Raji (cell line): ENCODE measurements at regions not wholly inside any gene's neighbourhood (a gene's known extent, or its start where the extent isn't known, plus 50 kb on each side); places are given as distances from the start of the nearest gene placed in this dataset.

Experiments used
- POLR2A ChIP-seq: IDR thresholded peaks from 2 replicates; pipeline ENCODE4 v1.6.1; 2011; ENCODE audit warnings: low read depth, low read length, control low read depth; ENCODE audit not compliant: insufficient read depth

DNA sequence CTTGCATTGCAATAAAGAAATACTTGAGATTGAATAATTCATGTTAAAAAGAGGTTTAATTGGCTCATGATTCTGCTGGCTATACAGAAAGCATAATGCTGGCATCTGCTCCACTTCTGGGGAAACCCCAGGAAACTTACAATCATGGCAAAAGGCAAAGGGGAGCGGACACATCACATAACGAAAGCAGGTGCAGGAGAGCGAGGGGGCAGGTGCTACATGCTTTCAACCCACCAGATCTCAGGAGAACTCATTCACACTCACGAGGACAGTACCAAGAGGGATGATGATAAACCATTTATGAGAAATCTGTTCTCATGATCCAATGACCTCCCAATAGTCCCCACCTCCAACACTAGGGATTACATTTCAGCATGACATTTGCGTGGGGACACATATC lies 172.6 kb downstream of the RASSF9 start:
- no peak for TF ChIP-seq POLR2A

- TF ChIP-seq POLR2A = no peak
Measured at GRCh38 chr12:85664429-85664828, 171.8 kb downstream of the RASSF9 start.

DNA sequence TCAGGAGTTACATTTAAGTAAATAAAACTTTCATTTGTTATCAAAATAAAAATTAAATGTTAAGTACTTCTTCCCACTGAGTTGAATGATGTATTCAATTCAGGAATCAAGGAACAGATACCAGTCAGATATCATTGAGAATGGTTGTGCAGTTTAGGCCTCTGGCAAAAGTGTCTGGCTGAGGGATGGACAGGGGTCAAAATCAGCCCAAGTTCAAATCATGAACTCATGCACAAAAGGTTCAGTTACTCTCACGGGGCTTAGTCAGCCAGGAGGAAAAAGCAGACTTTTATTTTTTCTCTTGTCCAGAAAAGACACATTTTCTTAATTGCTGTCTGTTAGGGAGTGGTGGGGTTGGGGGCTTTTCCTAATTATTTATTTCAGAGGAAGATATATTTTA lies 166.3 kb downstream of the RASSF9 start:
- no peak for TF ChIP-seq POLR2A

GRCh38 chr12:85672436-85672835 lies 163.8 kb downstream of the RASSF9 start:
- TF ChIP-seq POLR2A = no peak

DNA sequence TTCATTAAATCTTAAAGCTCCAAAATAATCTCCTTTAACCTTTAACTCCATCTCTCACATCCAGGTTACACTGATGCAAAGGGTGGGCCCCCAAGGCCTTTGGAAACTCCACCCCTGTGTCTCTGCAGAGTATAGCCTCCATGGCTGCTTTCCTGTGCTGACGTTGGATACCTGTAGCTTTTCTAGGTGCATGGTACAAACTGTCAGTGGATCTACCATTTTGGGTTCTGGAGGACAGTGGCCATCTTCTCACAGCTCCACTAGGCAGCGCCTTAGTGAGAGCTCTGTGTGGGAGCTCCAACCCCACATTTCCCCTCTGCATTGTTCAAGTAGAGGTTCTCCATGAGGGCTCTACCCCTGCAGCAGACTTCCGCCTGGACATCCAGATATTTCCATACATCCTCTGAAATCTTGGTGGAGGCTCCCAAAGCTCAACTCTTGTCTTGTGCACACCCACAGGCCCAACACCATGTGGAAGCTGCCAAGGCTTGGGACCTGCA lies 162.2 kb downstream of the RASSF9 start:
- no peak for TF ChIP-seq POLR2A

DNA sequence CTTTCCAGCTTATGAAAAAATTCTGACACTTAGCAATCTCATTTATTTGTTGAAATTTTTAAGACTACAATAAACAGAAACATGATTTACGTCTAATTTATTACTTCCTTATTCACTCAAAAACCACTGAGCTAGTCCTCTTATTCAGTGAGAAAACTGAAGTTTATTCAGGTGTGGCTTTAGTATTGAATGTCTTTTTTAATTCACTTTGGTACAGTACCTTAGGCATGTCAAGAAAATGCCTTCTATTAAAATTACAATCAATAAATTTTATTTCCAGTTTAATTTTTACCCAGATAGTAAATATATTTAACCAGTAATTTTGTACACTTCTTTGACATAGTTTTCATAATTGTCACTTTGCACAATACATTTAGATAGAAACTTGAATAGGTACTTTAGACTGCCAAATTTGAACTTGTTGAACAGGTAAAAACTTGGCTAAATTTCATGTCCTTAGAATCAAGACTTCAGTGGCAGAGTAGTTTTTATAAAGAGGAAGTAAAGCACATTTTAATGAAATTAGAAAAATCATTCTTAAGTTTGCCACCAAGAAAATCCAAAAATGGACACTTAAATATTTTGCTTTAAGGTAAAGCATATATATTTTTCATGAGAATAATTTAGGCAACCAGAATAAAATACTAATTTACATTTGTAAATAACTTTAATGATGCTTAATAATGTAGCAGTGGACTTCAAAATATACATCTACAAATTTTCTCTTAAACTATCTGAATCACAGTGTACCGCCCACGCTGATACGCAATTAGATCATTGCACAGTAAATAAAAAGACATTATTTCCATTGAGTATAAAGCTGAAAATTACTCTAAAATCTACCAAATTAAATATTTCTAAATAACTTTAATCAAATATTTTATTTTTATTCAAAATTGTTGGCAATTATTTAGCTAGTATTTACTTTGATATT lies 159.1 kb downstream of the RASSF9 start:
- TF ChIP-seq POLR2A = no peak

- no peak for TF ChIP-seq POLR2A
Measured at GRCh38 chr12:85679296-85679695, 156.9 kb downstream of the RASSF9 start.

GRCh38 chr12:85680881-85681280 lies 155.3 kb downstream of the RASSF9 start:
- no peak for TF ChIP-seq POLR2A

GRCh38 chr12:85681333-85681732 lies 154.9 kb downstream of the RASSF9 start:
- no peak for TF ChIP-seq POLR2A

DNA sequence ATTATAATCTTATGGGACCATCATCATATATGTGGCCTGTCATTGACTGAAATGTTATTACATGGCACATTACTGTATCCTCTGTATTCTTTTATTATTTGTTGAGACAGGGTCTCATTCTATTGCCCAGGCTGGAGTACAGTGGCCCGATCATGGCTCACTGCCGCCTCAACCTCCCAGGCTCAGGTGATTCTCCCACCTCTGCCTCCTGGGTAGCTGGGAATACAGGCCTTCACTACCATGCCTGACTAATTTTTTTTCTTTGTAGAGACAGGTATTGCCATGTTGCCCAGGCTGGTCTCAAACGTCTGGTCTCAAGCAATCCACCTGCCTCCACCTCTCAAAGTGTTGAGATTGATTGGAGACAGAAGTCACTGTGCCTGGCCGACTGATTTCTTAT lies 153.2 kb downstream of the RASSF9 start:
- no peak for TF ChIP-seq POLR2A

GRCh38 chr12:85688837-85689236 lies 147.4 kb downstream of the RASSF9 start:
- no peak for TF ChIP-seq POLR2A

DNA sequence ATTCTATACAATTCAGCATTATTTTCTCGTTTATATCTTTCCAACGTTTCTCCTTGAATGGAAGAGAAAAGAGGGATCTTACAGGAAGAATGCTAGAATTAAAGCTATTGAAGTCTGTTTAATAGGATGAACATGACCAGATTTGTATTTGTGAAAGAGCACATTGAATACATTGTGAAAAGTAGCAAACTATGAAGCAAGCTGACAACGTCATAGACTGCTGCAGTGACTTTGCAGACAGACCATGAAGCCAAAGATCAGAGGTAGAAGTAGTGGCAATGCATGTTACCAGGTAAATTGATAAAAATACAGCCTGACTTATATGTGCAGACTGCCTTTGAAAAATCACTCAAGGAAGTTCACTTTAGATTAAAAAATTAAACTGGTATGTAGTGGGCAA lies 146.1 kb downstream of the RASSF9 start:
- TF ChIP-seq POLR2A = no peak

- no peak for TF ChIP-seq POLR2A
Measured at GRCh38 chr12:85693093-85693665, 143.0 kb downstream of the RASSF9 start.

GRCh38 chr12:85695097-85695715 lies 141.0 kb downstream of the RASSF9 start:
- TF ChIP-seq POLR2A = no peak

GRCh38 chr12:85697003-85697402 lies 139.2 kb downstream of the RASSF9 start:
- TF ChIP-seq POLR2A = no peak

GRCh38 chr12:85698937-85699336 lies 137.3 kb downstream of the RASSF9 start:
- TF ChIP-seq POLR2A = no peak
